Panc1 (cell line): ENCODE measurements at regions not wholly inside any gene's neighbourhood (a gene's known extent, or its start where the extent isn't known, plus 50 kb on each side); places are given as distances from the start of the nearest gene placed in this dataset.

Experiments
- CTCF ChIP-seq: fragments of 450-650 bp; IDR thresholded peaks from 2 replicates; pipeline ENCODE4 v1.5.1; 2017; ENCODE audit warnings: mild to moderate bottlenecking
- POLR2AphosphoS5 ChIP-seq: IDR thresholded peaks from 2 replicates; pipeline ENCODE4 v1.6.1; 2012; ENCODE audit warnings: mild to moderate bottlenecking, low read depth, low read length, moderate library complexity
- TCF7L2 ChIP-seq: IDR thresholded peaks from 2 replicates; pipeline ENCODE4 v1.6.1; 2011; ENCODE audit warnings: mild to moderate bottlenecking, low read depth, low read length, inconsistent platforms

- TF ChIP-seq POLR2AphosphoS5 (no peak), CTCF (no peak), TCF7L2 (no peak)
Observed at GRCh38 chr11:70894566-70895365, 357.6 kb downstream of the SHANK2 start.
